ACC112 (cell line): ENCODE measurements at regions not wholly inside any gene's neighbourhood (a gene's known extent, or its start where the extent isn't known, plus 50 kb on each side); places are given as distances from the start of the nearest gene placed in this dataset.

Experiments used
- H2AFZ ChIP-seq: fragments of 200-600 bp; sonication (generic); one replicate; pipeline ENCODE4 v1.6.0; 2017; ENCODE audit warnings: antibody characterized with exemption, low read length; ENCODE audit not compliant: unreplicated experiment
- H3K27ac ChIP-seq: fragments of 200-600 bp; sonication (generic); 2 replicates; pipeline ENCODE4 v1.5.1; 2014; ENCODE audit warnings: low read depth, mild to moderate bottlenecking, antibody characterized with exemption, low read length, moderate library complexity
- H3K27me3 ChIP-seq: fragments of 200-600 bp; sonication (generic); 2 replicates; pipeline ENCODE4 v1.6.1; 2014; ENCODE audit warnings: mild to moderate bottlenecking, antibody characterized with exemption, low read length, moderate library complexity, mixed read lengths; ENCODE audit not compliant: insufficient read depth
- H3K36me3 ChIP-seq: fragments of 200-600 bp; sonication (generic); 2 replicates; pipeline ENCODE4 v1.6.1; 2016; ENCODE audit warnings: mild to moderate bottlenecking, antibody characterized with exemption, low read length, moderate library complexity, mixed read lengths; ENCODE audit not compliant: insufficient read depth
- H3K4me1 ChIP-seq: fragments of 200-600 bp; sonication (generic); one replicate; pipeline ENCODE4 v1.6.1; 2016; ENCODE audit warnings: low read length, mixed read lengths; ENCODE audit not compliant: insufficient read depth, unreplicated experiment, control insufficient read depth
- H3K4me3 ChIP-seq: fragments of 200-600 bp; sonication (generic); 2 replicates; pipeline ENCODE4 v1.5.1; 2014; ENCODE audit warnings: mild to moderate bottlenecking, low read depth, low read length
- H3K79me2 ChIP-seq: fragments of 200-600 bp; sonication (generic); one replicate; pipeline ENCODE4 v1.6.0; 2016; ENCODE audit warnings: low read length; ENCODE audit not compliant: control insufficient read depth, unreplicated experiment, insufficient read depth

DNA sequence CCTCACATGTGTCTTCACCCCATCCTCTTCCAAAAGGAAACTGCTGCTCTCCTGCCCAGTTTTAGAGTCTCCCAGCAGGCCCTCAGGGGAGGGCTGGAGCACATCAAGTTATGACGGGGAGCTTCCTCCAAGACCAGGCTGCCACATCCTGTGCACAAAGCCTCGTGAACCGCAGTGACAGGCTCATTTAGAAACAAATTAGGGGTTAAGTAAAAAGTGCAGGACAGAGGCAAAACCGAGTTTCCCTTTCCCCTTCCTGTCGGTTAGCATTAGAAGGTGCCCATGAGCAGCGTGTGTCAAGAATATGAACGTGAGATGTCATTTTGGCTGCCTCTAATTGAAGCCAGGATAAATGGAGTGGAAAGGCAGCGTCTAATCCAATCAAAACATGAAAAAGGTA is 199.7 kb downstream of the ARRDC4 start:
- no peaks in the 10 kb centered on the region for H3K27me3 ChIP-seq
- H3K4me3 ChIP-seq = no peak overlapping the region
- no peak overlapping the region for H3K27ac ChIP-seq
- H3K79me2 ChIP-seq = no peaks in the 10 kb centered on the region
- H3K36me3 ChIP-seq = no peaks in the 10 kb centered on the region
- H2AFZ ChIP-seq = no peak overlapping the region
- no peaks in the 10 kb centered on the region for H3K4me1 ChIP-seq

DNA sequence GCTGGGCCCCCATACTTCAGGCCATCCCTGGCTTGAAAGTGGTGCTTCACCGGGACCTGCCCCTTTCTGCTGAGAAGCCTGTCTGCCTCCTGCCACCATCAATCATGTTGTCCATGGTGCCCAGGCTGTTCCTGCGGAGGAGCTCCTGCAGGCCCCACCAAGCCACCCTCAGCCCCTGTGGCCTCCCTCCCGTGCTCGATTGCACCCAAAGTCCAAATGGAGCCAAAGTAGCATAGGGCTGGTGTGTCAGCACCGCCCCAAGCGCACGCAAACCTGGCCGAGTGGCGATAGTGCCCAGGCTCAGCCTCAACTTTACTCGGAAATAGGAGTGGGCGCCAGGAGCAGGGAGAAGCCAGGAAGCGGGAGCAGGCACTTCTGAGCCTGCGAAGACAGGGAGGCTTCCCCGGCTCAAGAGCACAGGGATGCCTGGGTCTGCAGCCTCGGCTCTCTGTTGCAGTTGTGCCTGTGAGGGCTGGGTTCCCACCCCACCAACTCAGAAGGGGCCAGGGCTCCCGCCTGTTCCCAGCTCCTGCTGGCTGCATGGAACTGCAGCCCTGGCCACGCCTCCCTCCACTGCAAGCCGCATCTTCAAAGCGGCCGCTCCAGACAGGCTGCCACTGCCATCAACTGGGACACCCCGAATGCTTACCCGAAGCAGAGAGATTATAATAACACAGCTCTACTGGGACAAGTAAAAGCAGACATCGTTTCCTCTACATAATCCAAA is 203.0 kb downstream of the ARRDC4 start:
- Histone ChIP-seq H3K4me1 (no peaks in the 10 kb centered on the region), H3K27ac (no peak overlapping the region), H3K27me3 (no peaks in the 10 kb centered on the region), H3K36me3 (no peaks in the 10 kb centered on the region), H2AFZ (no peak overlapping the region), H3K79me2 (no peaks in the 10 kb centered on the region), H3K4me3 (no peak overlapping the region)

DNA sequence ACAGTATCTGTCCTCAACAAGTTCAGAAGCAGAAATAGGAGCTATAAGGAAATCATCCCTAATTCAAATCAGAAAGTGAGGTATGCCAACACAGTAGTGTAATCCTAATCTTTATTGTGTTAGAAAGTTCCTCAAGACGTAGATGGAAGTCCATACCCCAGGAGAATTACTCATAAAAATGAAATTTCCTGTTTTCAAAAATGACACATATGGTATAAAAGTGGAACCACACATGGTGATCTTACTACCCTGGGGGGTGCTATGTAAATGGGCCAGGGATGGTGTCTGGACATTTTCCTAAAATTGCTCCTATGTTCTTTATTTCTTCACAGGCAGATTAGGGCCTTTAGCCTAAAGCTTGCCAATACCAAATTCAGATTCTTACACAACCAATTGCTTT is 204.1 kb downstream of the ARRDC4 start:
- no peaks in the 10 kb centered on the region for H3K36me3 ChIP-seq
- no peak overlapping the region for H3K27ac ChIP-seq
- H3K79me2 ChIP-seq = no peaks in the 10 kb centered on the region
- no peaks in the 10 kb centered on the region for H3K4me1 ChIP-seq
- no peaks in the 10 kb centered on the region for H3K27me3 ChIP-seq
- no peak overlapping the region for H2AFZ ChIP-seq
- no peak overlapping the region for H3K4me3 ChIP-seq

DNA sequence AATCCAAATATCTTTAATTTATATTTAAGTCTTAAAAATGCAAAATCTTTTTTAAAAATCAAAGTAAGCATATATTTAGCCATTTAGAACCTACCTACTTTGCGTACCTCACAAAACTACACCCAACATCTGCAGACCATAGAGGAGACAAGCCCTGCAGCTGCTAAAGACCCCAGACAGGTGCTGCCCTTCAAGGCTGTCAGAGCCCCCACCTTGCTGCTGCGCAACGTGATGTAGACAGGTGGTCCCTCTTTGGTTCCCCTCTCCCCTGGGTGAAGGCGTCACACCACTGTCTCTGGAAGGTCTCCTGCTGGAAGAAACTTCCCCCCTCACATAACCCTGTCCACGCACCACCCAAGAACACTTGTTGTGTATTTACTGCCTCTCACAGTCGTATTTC is 204.5 kb downstream of the ARRDC4 start:
- no peak overlapping the region for H3K27ac ChIP-seq
- H3K4me3 ChIP-seq = no peak overlapping the region

DNA sequence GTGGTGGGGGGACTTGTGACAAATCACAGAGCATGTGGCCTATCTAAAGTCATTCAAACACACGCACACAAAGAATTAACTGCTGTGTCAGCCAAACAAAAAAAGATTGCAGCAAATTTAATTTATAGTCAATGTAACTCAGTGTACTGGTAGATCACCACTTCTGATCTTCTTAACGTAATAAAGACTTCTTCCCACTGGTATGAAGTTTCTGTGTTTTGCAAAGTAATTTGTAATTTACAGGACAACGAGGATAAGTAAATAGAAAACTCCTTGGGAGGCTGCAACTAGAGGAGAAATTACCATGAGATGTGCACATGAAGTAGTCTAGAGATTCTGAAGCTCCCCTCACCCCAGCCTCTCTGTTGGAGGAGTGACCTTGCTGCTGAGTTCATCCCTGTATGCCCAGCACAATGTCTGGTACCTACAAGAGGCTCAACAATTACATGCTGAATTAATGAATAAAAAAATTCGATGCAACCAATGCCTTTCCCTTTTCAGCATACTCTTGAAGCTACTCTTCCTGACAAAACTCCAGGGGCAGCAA is 207.3 kb downstream of the ARRDC4 start:
- H3K4me1 ChIP-seq = no peaks in the 10 kb centered on the region
- H3K4me3 ChIP-seq = no peak overlapping the region
- no peak overlapping the region for H3K27ac ChIP-seq
- no peaks in the 10 kb centered on the region for H3K27me3 ChIP-seq
- H3K36me3 ChIP-seq = no peaks in the 10 kb centered on the region
- H2AFZ ChIP-seq = no peak overlapping the region
- no peaks in the 10 kb centered on the region for H3K79me2 ChIP-seq

More for the DNA sequence above, 204.5 kb downstream of the ARRDC4 start:
- Histone ChIP-seq H3K27me3 (no peaks in the 10 kb centered on the region), H3K36me3 (no peaks in the 10 kb centered on the region), H2AFZ (no peak overlapping the region), H3K4me1 (no peaks in the 10 kb centered on the region), H3K79me2 (no peaks in the 10 kb centered on the region)

DNA sequence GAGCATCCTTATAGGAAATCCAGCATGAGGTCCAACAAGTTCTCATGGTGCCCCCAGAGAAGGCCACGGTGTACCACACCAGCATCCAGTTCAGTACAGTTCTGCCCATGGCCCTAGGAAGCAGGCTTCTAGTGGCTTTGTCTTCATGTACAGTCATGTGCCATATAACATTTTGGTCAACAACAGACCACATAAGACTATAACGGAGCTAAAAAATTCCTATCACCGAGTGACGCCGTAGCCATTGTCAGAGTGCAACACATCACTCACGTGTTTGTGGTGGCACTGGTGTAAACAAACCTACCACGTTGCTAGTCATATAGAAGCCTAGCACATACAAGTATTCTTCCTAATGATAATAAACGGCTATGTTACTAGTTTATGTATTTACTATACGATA is 209.0 kb downstream of the ARRDC4 start:
- H3K36me3 ChIP-seq = no peaks in the 10 kb centered on the region
- H3K4me1 ChIP-seq = no peaks in the 10 kb centered on the region

DNA sequence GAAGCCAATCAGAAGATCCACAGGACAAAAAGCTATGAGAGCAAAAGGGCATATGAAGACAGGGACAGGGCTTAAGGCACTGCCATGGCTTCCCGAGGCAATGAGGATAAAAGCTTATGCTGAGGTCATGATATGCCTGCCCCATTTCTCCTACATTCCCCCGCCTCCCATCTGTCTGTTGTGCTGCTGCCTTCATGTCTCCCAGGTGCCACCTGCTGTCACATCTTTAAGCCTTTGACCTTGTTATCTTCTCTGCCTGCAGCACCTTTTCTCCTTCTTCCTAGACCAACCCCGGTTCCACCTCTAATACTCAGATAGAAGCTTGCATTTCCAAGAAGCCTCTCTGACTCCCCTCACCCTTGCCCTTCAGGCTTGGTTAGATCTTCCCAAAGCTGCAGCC is 213.8 kb downstream of the ARRDC4 start:
- Histone ChIP-seq H3K79me2 (no peaks in the 10 kb centered on the region), H2AFZ (no peak overlapping the region), H3K36me3 (no peaks in the 10 kb centered on the region), H3K27me3 (peaks cover 6% of the 10 kb centered on the region; the same call in 1 of the 2 replicates), H3K27ac (no peak overlapping the region), H3K4me1 (no peaks in the 10 kb centered on the region), H3K4me3 (no peak overlapping the region)

More for the DNA sequence above, 209.0 kb downstream of the ARRDC4 start:
- Histone ChIP-seq H2AFZ (no peak overlapping the region), H3K27ac (no peak overlapping the region), H3K4me3 (no peak overlapping the region), H3K79me2 (no peaks in the 10 kb centered on the region), H3K27me3 (no peaks in the 10 kb centered on the region)

DNA sequence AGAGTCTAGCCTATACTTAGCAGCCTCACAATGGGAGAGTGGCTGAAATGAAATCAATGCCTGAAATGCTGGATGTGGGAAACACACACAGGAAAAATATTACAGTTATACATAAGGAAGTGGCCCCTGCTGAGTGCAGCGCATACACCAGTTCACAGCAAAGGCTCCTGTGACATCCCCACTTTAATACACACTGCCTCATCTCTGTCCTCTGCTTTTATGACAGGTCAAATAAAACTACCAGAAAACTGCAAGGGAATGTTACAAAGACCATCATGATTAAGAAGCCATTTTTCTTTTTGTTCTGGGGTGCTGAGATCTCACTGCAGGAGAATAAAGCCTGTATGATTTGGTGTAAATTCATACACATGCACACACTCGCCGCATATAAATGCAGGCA is 214.3 kb downstream of the ARRDC4 start:
- Histone ChIP-seq H3K4me3 (no peak overlapping the region), H3K36me3 (no peaks in the 10 kb centered on the region), H3K4me1 (no peaks in the 10 kb centered on the region), H2AFZ (no peak overlapping the region), H3K79me2 (no peaks in the 10 kb centered on the region), H3K27me3 (peaks cover 6% of the 10 kb centered on the region; the same call in 1 of the 2 replicates), H3K27ac (no peak overlapping the region)

DNA sequence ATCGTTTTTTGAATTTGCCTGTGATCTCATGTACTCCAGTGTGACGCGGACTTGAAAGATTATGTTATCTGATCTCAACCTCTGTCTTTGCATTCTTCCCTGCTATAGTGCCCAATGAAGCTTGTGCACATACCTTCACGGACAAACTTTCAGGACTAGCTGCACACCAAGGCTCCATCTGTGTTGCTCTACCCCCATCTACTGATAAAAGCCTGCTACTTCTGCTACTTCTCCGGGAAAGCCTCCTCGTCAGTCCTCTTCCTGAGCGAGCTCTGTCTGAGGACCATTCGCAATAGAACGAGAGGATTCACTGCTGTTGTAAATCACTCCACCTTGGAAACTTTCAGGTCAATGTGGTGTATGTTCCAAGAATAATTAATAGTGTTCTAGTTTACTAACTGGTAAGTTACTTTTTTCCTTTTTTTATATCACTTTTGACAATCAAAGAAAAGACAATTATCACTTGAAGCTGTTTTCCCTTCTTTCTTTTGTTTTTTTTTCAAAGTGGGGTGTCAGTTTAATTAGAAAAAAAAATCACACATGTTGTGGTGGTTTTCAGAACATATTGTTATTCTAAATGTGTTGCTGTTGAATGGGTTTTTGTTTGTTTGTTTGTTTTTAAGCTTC is 217.6 kb downstream of the ARRDC4 start:
- no peaks in the 10 kb centered on the region for H3K4me1 ChIP-seq
- peaks cover 6% of the 10 kb centered on the region; the same call in 1 of the 2 replicates for H3K27me3 ChIP-seq
- no peaks in the 10 kb centered on the region for H3K36me3 ChIP-seq
- H3K79me2 ChIP-seq = no peaks in the 10 kb centered on the region
- H3K4me3 ChIP-seq = no peak overlapping the region
- H2AFZ ChIP-seq = no peak overlapping the region
- H3K27ac ChIP-seq = no peak overlapping the region

DNA sequence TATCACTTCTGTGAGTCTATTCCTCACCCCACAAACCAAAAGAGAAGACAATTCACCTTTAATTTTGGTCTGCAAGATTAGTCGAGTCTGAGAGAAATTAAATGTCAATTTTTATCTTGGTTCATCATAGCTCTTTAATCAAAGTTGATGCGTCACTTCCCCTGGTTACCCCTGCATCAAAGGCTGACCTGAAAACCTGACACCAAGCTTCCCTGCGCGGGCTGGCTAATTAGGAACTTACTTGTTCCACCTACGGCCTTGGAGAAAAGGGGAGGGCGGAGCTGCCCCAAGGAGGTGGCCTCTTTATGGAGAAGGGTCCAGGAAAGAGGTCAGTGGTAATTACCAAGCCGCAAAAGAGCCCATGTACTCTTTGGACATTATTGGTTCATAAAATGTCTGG is 218.4 kb downstream of the ARRDC4 start:
- Histone ChIP-seq H3K79me2 (no peaks in the 10 kb centered on the region), H3K36me3 (no peaks in the 10 kb centered on the region), H3K27me3 (peaks cover 6% of the 10 kb centered on the region; the same call in 1 of the 2 replicates), H3K4me1 (no peaks in the 10 kb centered on the region), H3K4me3 (no peak overlapping the region), H2AFZ (no peak overlapping the region), H3K27ac (no peak overlapping the region)

DNA sequence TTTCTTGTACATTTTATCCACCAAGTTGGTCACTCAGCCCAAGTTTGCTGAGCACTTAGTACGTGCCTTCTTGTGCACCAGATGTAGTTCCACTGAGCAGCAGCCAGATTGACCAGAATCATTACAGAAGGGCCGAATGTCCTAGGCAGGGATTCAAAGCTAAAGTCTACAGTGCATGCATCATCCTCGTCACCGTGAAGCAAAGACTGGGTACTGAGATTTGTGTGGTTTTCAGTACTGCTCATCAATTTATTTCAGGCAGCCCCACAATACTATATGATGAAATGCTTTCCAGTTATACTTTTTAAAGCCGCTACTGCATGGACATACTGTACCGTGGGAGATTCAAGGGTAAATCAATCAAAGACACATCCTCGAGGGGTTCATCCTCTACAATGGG is 227.0 kb downstream of the ARRDC4 start:
- H3K79me2 ChIP-seq = no peaks in the 10 kb centered on the region
- H3K27me3 ChIP-seq = no peaks in the 10 kb centered on the region
- H2AFZ ChIP-seq = no peak overlapping the region
- H3K27ac ChIP-seq = no peak overlapping the region
- H3K36me3 ChIP-seq = no peaks in the 10 kb centered on the region
- no peak overlapping the region for H3K4me3 ChIP-seq
- no peaks in the 10 kb centered on the region for H3K4me1 ChIP-seq
